GM23338 (cell line): ENCODE measurements at regions not wholly inside any gene's neighbourhood (a gene's known extent, or its start where the extent isn't known, plus 50 kb on each side); places are given as distances from the start of the nearest gene placed in this dataset.

Experiments
- ATAC-seq: fragments of 200-7000 bp; cut with Tn5 transposase; 3 replicates; pipeline ENCODE4 v1.9.1; 2020
- DNase-seq: peaks from one replicate; pipeline ENCODE4 v3.0.0-alpha.2; 2015; ENCODE audit warnings: low spot score
- H2AFZ ChIP-seq: fragments of 200-600 bp; sonication (generic); 2 replicates; pipeline ENCODE4 v1.8.0; 2016; ENCODE audit warnings: antibody characterized with exemption, mild to moderate bottlenecking, moderate library complexity
- H3F3A ChIP-seq: fragments of 200-600 bp; sonication (generic); replicated peaks from 2 replicates; pipeline ENCODE4 v1.8.0; 2017; ENCODE audit warnings: antibody characterized with exemption, mixed run types, low read depth
- H3K27ac ChIP-seq: fragments of 200-600 bp; sonication (generic); 2 replicates; pipeline ENCODE4 v1.6.1; 2016; ENCODE audit warnings: low read depth
- H3K27me3 ChIP-seq: fragments of 200-600 bp; sonication (generic); 2 replicates; pipeline ENCODE4 v1.8.0; 2016; ENCODE audit warnings: mild to moderate bottlenecking, mixed run types, moderate library complexity; ENCODE audit not compliant: insufficient read depth
- H3K36me3 ChIP-seq: fragments of 200-600 bp; sonication (generic); 2 replicates; pipeline ENCODE4 v1.8.0; 2016; ENCODE audit warnings: mild to moderate bottlenecking; ENCODE audit not compliant: insufficient read depth
- H3K4me1 ChIP-seq: fragments of 200-600 bp; sonication (generic); 2 replicates; pipeline ENCODE4 v1.8.0; 2016; ENCODE audit warnings: mild to moderate bottlenecking, moderate library complexity; ENCODE audit not compliant: insufficient read depth
- H3K4me2 ChIP-seq: fragments of 200-600 bp; sonication (generic); 2 replicates; pipeline ENCODE4 v1.7.1; 2017; ENCODE audit warnings: mixed run types
- H3K4me3 ChIP-seq: fragments of 200-600 bp; sonication (generic); 2 replicates; pipeline ENCODE4 v1.6.1; 2016; ENCODE audit warnings: mixed run types
- H3K79me2 ChIP-seq: fragments of 200-600 bp; sonication (generic); replicated peaks from 2 replicates; pipeline ENCODE4 v1.8.0; 2017; ENCODE audit warnings: mild to moderate bottlenecking; ENCODE audit not compliant: insufficient read depth
- H3K9me2 ChIP-seq: fragments of 200-600 bp; sonication (generic); 2 replicates; pipeline ENCODE4 v1.8.0; 2017; ENCODE audit not compliant: insufficient read depth
- H4K20me1 ChIP-seq: fragments of 200-600 bp; sonication (generic); replicated peaks from 2 replicates; pipeline ENCODE4 v1.8.0; 2017; ENCODE audit warnings: mild to moderate bottlenecking; ENCODE audit not compliant: insufficient read depth
- H3K27ac Mint-ChIP-seq: 2 replicates; pipeline ENCODE4 v1.8.0; 2020; ENCODE audit warnings: inconsistent platforms, mild to moderate bottlenecking, moderate library complexity, mixed read lengths
- H3K27me3 Mint-ChIP-seq: 3 replicates; pipeline ENCODE4 v1.8.0; 2022; ENCODE audit warnings: low read depth, mild to moderate bottlenecking, moderate library complexity, mixed read lengths, inconsistent platforms; ENCODE audit not compliant: insufficient read depth, poor library complexity
- H3K36me3 Mint-ChIP-seq: 3 replicates; pipeline ENCODE4 v1.8.0; 2021; ENCODE audit warnings: low read depth, mild to moderate bottlenecking, inconsistent platforms, moderate library complexity, mixed read lengths
- H3K4me1 Mint-ChIP-seq: 3 replicates; pipeline ENCODE4 v1.8.0; 2020; ENCODE audit warnings: mild to moderate bottlenecking, inconsistent platforms, mixed read lengths
- H3K4me3 Mint-ChIP-seq: 3 replicates; pipeline ENCODE4 v1.8.0; 2021; ENCODE audit warnings: moderate library complexity, mild to moderate bottlenecking, inconsistent platforms, mixed read lengths
- H3K9me3 Mint-ChIP-seq: 3 replicates; pipeline ENCODE4 v1.8.0; 2020; ENCODE audit warnings: moderate library complexity, mild to moderate bottlenecking, inconsistent platforms, mixed read lengths
- CREB1 ChIP-seq: fragments of 250-450 bp; sonication (Bioruptor Pico); IDR thresholded peaks from 2 replicates; pipeline ENCODE4 v1.5.0; 2020; ENCODE audit warnings: low read depth, mild to moderate bottlenecking, moderate library complexity
- JUNB ChIP-seq: IDR thresholded peaks from one replicate; pipeline ENCODE4 v1.6.1; 2016; ENCODE audit warnings: antibody characterized with exemption; ENCODE audit not compliant: unreplicated experiment
- NANOG ChIP-seq: IDR thresholded peaks from 2 replicates; pipeline ENCODE4 v1.6.1; 2016; ENCODE audit warnings: antibody characterized with exemption, borderline replicate concordance
- POLR2AphosphoS5 ChIP-seq: IDR thresholded peaks from 2 replicates; pipeline ENCODE4 v1.6.1; 2016; ENCODE audit warnings: antibody characterized with exemption, low read depth
- STAT1 ChIP-seq: IDR thresholded peaks from one replicate; pipeline ENCODE4 v1.6.1; 2016; ENCODE audit warnings: antibody characterized with exemption; ENCODE audit not compliant: unreplicated experiment
- ZNF114 ChIP-seq: fragments of 250-450 bp; sonication (Bioruptor Pico); IDR thresholded peaks from 2 replicates; pipeline ENCODE4 v1.5.0; 2020; ENCODE audit warnings: mild to moderate bottlenecking, moderate library complexity
- ZNF331 ChIP-seq: fragments of 250-450 bp; sonication (Bioruptor Pico); IDR thresholded peaks from 2 replicates; pipeline ENCODE4 v1.5.0; 2020; ENCODE audit warnings: low read depth, mild to moderate bottlenecking, moderate library complexity
- TF ChIP-seq, protein P1 (sequence below): fragments of 250-450 bp; sonication (Bioruptor Pico); IDR thresholded peaks from 2 replicates; pipeline ENCODE4 v1.5.0; 2020; ENCODE audit warnings: mild to moderate bottlenecking, moderate library complexity

DNA sequence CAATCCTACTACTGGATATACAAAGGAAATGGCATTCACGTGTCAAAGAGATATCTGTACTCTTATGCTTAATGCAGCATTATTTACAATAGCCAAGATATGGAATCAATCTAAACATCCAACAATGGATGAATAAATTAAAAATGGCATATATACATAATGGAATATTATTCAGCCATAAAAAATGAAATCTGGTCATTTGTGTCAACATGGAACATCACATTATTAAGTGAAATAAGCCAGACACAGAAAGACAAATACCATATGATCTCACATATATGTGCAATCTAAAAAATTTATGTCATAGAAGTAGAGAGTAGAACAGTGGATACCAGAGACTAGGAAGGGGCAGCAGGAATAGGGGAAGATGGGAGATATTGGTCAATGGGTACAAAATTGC is 228.8 kb upstream of the TBX3 start:
- Histone ChIP-seq H2AFZ (no peak overlapping the region), H4K20me1 (no peaks in the 10 kb centered on the region), H3K27me3 (no peaks in the 10 kb centered on the region), H3K36me3 (no peaks in the 10 kb centered on the region), H3K4me2 (no peak overlapping the region), H3K4me3 (no peak overlapping the region), H3K27ac (no peak overlapping the region), H3K9me2 (no peaks in the 10 kb centered on the region), H3K4me1 (no peaks in the 10 kb centered on the region), H3F3A (no peaks in the 10 kb centered on the region), H3K79me2 (no peaks in the 10 kb centered on the region)
- ATAC-seq (no peak), DNase-seq (no peak)
- TF ChIP-seq, protein P1, sequence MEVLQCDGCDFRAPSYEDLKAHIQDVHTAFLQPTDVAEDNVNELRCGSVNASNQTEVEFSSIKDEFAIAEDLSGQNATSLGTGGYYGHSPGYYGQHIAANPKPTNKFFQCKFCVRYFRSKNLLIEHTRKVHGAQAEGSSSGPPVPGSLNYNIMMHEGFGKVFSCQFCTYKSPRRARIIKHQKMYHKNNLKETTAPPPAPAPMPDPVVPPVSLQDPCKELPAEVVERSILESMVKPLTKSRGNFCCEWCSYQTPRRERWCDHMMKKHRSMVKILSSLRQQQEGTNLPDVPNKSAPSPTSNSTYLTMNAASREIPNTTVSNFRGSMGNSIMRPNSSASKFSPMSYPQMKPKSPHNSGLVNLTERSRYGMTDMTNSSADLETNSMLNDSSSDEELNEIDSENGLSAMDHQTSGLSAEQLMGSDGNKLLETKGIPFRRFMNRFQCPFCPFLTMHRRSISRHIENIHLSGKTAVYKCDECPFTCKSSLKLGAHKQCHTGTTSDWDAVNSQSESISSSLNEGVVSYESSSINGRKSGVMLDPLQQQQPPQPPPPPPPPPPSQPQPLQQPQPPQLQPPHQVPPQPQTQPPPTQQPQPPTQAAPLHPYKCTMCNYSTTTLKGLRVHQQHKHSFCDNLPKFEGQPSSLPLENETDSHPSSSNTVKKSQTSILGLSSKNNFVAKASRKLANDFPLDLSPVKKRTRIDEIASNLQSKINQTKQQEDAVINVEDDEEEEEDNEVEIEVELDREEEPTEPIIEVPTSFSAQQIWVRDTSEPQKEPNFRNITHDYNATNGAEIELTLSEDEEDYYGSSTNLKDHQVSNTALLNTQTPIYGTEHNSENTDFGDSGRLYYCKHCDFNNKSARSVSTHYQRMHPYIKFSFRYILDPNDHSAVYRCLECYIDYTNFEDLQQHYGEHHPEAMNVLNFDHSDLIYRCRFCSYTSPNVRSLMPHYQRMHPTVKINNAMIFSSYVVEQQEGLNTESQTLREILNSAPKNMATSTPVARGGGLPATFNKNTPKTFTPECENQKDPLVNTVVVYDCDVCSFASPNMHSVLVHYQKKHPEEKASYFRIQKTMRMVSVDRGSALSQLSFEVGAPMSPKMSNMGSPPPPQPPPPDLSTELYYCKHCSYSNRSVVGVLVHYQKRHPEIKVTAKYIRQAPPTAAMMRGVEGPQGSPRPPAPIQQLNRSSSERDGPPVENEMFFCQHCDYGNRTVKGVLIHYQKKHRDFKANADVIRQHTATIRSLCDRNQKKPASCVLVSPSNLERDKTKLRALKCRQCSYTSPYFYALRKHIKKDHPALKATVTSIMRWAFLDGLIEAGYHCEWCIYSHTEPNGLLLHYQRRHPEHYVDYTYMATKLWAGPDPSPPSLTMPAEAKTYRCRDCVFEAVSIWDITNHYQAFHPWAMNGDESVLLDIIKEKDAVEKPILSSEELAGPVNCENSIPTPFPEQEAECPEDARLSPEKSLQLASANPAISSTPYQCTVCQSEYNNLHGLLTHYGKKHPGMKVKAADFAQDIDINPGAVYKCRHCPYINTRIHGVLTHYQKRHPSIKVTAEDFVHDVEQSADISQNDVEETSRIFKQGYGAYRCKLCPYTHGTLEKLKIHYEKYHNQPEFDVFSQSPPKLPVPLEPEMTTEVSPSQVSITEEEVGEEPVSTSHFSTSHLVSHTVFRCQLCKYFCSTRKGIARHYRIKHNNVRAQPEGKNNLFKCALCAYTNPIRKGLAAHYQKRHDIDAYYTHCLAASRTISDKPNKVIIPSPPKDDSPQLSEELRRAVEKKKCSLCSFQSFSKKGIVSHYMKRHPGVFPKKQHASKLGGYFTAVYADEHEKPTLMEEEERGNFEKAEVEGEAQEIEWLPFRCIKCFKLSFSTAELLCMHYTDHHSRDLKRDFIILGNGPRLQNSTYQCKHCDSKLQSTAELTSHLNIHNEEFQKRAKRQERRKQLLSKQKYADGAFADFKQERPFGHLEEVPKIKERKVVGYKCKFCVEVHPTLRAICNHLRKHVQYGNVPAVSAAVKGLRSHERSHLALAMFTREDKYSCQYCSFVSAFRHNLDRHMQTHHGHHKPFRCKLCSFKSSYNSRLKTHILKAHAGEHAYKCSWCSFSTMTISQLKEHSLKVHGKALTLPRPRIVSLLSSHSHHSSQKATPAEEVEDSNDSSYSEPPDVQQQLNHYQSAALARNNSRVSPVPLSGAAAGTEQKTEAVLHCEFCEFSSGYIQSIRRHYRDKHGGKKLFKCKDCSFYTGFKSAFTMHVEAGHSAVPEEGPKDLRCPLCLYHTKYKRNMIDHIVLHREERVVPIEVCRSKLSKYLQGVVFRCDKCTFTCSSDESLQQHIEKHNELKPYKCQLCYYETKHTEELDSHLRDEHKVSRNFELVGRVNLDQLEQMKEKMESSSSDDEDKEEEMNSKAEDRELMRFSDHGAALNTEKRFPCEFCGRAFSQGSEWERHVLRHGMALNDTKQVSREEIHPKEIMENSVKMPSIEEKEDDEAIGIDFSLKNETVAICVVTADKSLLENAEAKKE: no peak
- TF ChIP-seq NANOG (no peak), POLR2AphosphoS5 (no peak), ZNF331 (CRISPR knock-in tag) (no peak), CREB1 (no peak), STAT1 (no peak)
- H3K9me3 Mint-ChIP-seq: no peaks in the 10 kb centered on the region
- H3K4me1 Mint-ChIP-seq: no peaks in the 10 kb centered on the region; the same call in 1 of the 3 replicates
- H3K36me3 Mint-ChIP-seq: no peaks in the 10 kb centered on the region
- H3K4me3 Mint-ChIP-seq: no peak overlapping the region
- H3K27me3 Mint-ChIP-seq: no peaks in the 10 kb centered on the region
- H3K27ac Mint-ChIP-seq: no peak overlapping the region

DNA sequence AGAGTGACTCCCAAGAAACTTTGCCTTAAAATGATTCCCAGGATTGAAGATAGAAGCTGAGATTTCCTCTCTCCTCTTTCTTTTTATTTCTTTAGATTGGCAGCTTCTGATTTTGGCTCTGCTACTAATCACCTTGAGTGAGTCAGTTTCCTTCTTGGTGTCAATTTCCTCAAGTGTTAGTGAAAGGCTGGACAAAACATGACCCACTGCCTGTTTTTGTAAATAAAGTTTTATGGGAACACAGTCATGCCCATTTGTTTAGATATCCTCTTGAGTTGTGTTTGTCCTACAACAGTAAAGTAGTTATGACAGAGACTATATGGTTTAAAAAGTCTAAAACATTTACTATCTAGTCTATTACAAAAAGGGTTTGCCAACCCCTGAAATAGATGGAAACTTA is 227.2 kb upstream of the TBX3 start:
- Histone ChIP-seq H3K4me3 (no peak overlapping the region), H2AFZ (no peak overlapping the region), H3K4me1 (no peaks in the 10 kb centered on the region), H3K27ac (no peak overlapping the region), H3K79me2 (no peaks in the 10 kb centered on the region), H3F3A (no peaks in the 10 kb centered on the region), H4K20me1 (no peaks in the 10 kb centered on the region), H3K27me3 (no peaks in the 10 kb centered on the region), H3K9me2 (0 out of 2 replicates have a peak, but pooled peaks cover under 1% of the 10 kb centered on the region), H3K36me3 (no peaks in the 10 kb centered on the region), H3K4me2 (no peak overlapping the region)
- no peaks in the 10 kb centered on the region for H3K9me3 Mint-ChIP-seq
- H3K36me3 Mint-ChIP-seq: no peaks in the 10 kb centered on the region
- ATAC-seq (no peak), DNase-seq (no peak)
- H3K27me3 Mint-ChIP-seq: no peaks in the 10 kb centered on the region
- no peak overlapping the region for H3K27ac Mint-ChIP-seq
- H3K4me3 Mint-ChIP-seq: no peak overlapping the region
- no peaks in the 10 kb centered on the region for H3K4me1 Mint-ChIP-seq
- TF ChIP-seq STAT1 (no peak), JUNB (no peak), POLR2AphosphoS5 (no peak), ZNF331 (CRISPR knock-in tag) (no peak), ZNF114 (CRISPR knock-in tag) (no peak), NANOG (no peak)
- TF ChIP-seq, protein P1: no peak
